NCI-H187 (cell line): ENCODE measurements at regions not wholly inside any gene's neighbourhood (a gene's known extent, or its start where the extent isn't known, plus 50 kb on each side); places are given as distances from the start of the nearest gene placed in this dataset.
"Not testable (repeated sequence)": the region's sequence is repeated elsewhere in the genome, so short reads cannot be mapped to it uniquely, and the experiment has no call there.

ENCODE experiments used
- DNase-seq, 2 experiments: peaks; one replicate each; lab custom pipeline; 2025; lab: John Stamatoyannopoulos, UW

GRCh38 chr1:38787041-38787440 lies 72.5 kb downstream of the RRAGC start:
- DNase-seq: no peak

- DNase-seq: no peak
Measured at GRCh38 chr1:38786040-38786436, 73.5 kb downstream of the RRAGC start.

- DNase-seq: no peak
Measured at GRCh38 chr1:38785285-38786039, 74.1 kb downstream of the RRAGC start.

- DNase-seq: no peak
Measured at GRCh38 chr1:38784452-38785284, 74.9 kb downstream of the RRAGC start.

- no peak for DNase-seq
Measured at GRCh38 chr1:38783640-38784229, 75.8 kb downstream of the RRAGC start.

GRCh38 chr1:38781872-38782617 lies 77.5 kb downstream of the RRAGC start:
- DNase-seq: no peak

- DNase-seq: no peak
Measured at GRCh38 chr1:38780133-38780532, 79.4 kb downstream of the RRAGC start.

- DNase-seq: no peak
Measured at GRCh38 chr1:38779491-38779890, 80.1 kb downstream of the RRAGC start.

GRCh38 chr1:38778521-38778920 lies 81.1 kb downstream of the RRAGC start:
- no peak for DNase-seq

GRCh38 chr1:38778051-38778450 lies 81.5 kb downstream of the RRAGC start:
- no peak for DNase-seq

- no peak for DNase-seq
Measured at GRCh38 chr1:38777464-38777957, 82.1 kb downstream of the RRAGC start.

GRCh38 chr1:38776466-38777065 lies 83.0 kb downstream of the RRAGC start:
- DNase-seq: no peak

GRCh38 chr1:38775175-38775845 lies 84.3 kb downstream of the RRAGC start:
- DNase-seq: no peak

GRCh38 chr1:38773483-38773882 lies 86.1 kb downstream of the RRAGC start:
- no peak for DNase-seq

- DNase-seq: no peak
Measured at GRCh38 chr1:38772953-38773352, 86.6 kb downstream of the RRAGC start.

GRCh38 chr1:38772026-38772425 lies 87.5 kb downstream of the RRAGC start:
- DNase-seq: no peak

GRCh38 chr1:38770516-38771173 lies 88.9 kb downstream of the RRAGC start:
- not testable (repeated sequence) for DNase-seq

GRCh38 chr1:38766125-38766524 lies 93.4 kb downstream of the RRAGC start:
- no peak for DNase-seq

GRCh38 chr1:38763121-38763520 lies 96.5 kb downstream of the RRAGC start:
- no peak for DNase-seq

GRCh38 chr1:38760562-38760961 lies 99.0 kb downstream of the RRAGC start:
- no peak for DNase-seq
